ENCODE measurements at regions not wholly inside any gene's neighbourhood (a gene's known extent, or its start where the extent isn't known, plus 50 kb on each side); places are given as distances from the start of the nearest gene placed in this dataset.

DNA sequence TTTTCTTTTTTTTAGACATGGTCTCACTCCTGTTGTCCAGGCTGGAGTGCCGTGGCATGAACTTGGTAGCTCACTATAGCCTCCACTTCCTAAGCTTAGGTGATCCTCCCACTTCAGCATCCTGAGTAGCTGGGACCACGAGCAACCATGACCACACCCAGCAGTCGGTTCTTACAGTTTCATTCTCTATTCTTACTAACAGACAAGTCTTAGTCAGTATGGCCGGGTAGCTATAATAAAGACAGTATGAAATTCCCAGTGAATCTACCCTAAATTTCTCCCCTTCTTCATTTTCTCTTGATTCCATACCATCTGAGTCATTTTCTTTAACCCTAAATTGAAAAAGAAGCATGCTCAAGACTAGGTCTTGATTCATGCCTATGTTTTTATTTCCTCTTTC lies 775.3 kb upstream of the NRXN1 start:
- TF ChIP-seq EP300 (IDR thresholded peaks at IDR 0.05; ENCODE audit: low read depth) (no peak), POLR2A (IDR thresholded peaks at IDR 0.05) (no peak), POLR2AphosphoS5 (IDR thresholded peaks at IDR 0.05) (no peak)
- TF ChIP-seq, protein P1, sequence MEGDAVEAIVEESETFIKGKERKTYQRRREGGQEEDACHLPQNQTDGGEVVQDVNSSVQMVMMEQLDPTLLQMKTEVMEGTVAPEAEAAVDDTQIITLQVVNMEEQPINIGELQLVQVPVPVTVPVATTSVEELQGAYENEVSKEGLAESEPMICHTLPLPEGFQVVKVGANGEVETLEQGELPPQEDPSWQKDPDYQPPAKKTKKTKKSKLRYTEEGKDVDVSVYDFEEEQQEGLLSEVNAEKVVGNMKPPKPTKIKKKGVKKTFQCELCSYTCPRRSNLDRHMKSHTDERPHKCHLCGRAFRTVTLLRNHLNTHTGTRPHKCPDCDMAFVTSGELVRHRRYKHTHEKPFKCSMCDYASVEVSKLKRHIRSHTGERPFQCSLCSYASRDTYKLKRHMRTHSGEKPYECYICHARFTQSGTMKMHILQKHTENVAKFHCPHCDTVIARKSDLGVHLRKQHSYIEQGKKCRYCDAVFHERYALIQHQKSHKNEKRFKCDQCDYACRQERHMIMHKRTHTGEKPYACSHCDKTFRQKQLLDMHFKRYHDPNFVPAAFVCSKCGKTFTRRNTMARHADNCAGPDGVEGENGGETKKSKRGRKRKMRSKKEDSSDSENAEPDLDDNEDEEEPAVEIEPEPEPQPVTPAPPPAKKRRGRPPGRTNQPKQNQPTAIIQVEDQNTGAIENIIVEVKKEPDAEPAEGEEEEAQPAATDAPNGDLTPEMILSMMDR (IDR thresholded peaks at IDR 0.05): no peak
- 65 to 80% methylated on average over 4 of the region's 4 CpGs for WGBS, 2 donors (ENCODE audit: low coverage in 1 of 2)
- in situ Hi-C loops (cut with MboI; ENCODE audit: low pct_ligation_motif_present in 1 of 4, low pct_unique_long_range_greater_than_20kb in 1 of 4, low sequenced_read_pairs in 3 of 4): no loop called here

DNA sequence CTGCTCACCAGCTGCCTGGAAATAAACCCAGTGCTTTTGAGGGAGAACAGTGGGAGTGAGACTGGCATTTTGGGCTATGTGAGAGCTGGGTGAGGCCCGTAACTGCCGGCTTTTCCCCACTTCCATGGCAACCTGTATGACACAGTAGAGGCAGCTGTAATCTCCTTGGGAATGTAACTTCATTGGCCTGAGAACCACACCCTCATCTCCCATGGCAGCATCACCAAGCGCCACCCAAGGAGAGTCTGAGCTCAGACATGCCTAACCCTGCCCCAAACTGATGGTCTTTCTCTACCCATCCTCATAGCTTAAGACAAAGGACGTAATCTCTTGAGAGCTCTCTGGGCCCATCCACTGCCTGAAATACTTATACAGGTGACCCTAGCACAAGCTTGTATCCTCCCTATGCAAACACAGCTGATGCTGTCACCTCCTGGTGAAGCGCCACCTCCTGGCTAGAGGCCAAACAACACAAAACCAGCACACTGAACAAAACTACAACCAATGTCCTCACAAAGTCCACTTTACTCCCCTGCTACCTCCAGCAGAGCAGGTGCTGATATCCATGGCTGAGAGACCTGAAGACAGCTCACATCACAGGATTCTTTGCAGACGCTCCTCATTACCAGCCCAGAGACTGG lies 763.4 kb upstream of the NRXN1 start:
- intact Hi-C loops (cut with DNase I; ENCODE audit: low total_unique reads): no loop called here
- peak; percentile 33 for DNase-seq
- Histone ChIP-seq H3K27ac (no peak overlapping the region), H3K4me3 (no peak overlapping the region), H3K27me3 (no peaks in the 10 kb centered on the region), H3K9me3 (no peaks in the 10 kb centered on the region), H3K4me1 (no peaks in the 10 kb centered on the region), H3K36me3 (no peaks in the 10 kb centered on the region)
- TF ChIP-seq EP300 (IDR thresholded peaks at IDR 0.05; ENCODE audit: low read depth): no peak
- no peak for TF ChIP-seq POLR2AphosphoS5 (IDR thresholded peaks at IDR 0.05)
- TF ChIP-seq POLR2A (IDR thresholded peaks at IDR 0.05): no peak
- TF ChIP-seq, protein P1 (IDR thresholded peaks at IDR 0.05): peak in 3 of 5 experiments; percentile 28 to 32 (median 30)
- in situ Hi-C loops (cut with MboI; ENCODE audit: low pct_ligation_motif_present in 1 of 4, low pct_unique_long_range_greater_than_20kb in 1 of 4, low sequenced_read_pairs in 3 of 4): no loop called here
- WGBS, 2 donors (ENCODE audit: low coverage in 1 of 2): 60 to 71% methylated on average over 4 to 6 of the region's 6 CpGs

More for the DNA sequence above, 775.3 kb upstream of the NRXN1 start:
- Histone ChIP-seq H3K4me1 (no peaks in the 10 kb centered on the region), H3K36me3 (no peaks in the 10 kb centered on the region), H3K9me3 (no peaks in the 10 kb centered on the region), H3K27me3 (no peaks in the 10 kb centered on the region), H3K27ac (no peak overlapping the region), H3K4me3 (no peak overlapping the region)
- DNase-seq: no peak
- intact Hi-C loops (cut with DNase I; ENCODE audit: low total_unique reads): no loop called here

DNA sequence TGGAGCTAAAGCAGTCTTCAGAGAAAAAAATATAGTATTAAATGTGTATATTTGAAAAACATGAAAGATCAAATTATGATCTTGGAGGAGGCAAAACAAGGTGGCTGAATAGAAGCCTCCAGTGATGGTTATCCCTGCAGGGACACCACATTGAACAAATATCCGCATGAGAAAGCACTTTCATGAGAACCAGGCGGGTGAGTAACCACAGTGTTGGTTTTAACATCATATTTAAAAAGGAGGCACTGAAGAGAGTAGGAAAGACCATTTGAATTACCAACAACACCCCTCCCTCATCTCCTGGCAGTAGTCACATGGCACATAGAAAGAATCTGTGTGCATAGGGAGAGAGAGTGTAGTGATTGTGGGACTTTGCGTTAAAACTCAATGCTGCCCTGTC lies 759.6 kb upstream of the NRXN1 start:
- intact Hi-C loops (cut with DNase I; ENCODE audit: low total_unique reads) (loop anchor here (2.0 kb wide), 1 partner anchor 27 kb away; no protein-coding TSS in a partner anchor), in situ Hi-C loops (cut with MboI; ENCODE audit: low pct_ligation_motif_present in 1 of 4, low pct_unique_long_range_greater_than_20kb in 1 of 4, low sequenced_read_pairs in 3 of 4) (no loop called here)
- H3K27me3 ChIP-seq: no peaks in the 10 kb centered on the region
- no peaks in the 10 kb centered on the region for H3K4me1 ChIP-seq
- DNase-seq: no peak
- H3K36me3 ChIP-seq: no peaks in the 10 kb centered on the region
- WGBS, 2 donors (ENCODE audit: low coverage in 1 of 2): 90 to 92% methylated on average over 3 of the region's 3 CpGs
- TF ChIP-seq EP300 (IDR thresholded peaks at IDR 0.05; ENCODE audit: low read depth) (no peak), POLR2AphosphoS5 (IDR thresholded peaks at IDR 0.05) (no peak), POLR2A (IDR thresholded peaks at IDR 0.05) (no peak)
- TF ChIP-seq, protein P1 (IDR thresholded peaks at IDR 0.05): no peak
- no peaks in the 10 kb centered on the region for H3K9me3 ChIP-seq
- no peak overlapping the region for H3K27ac ChIP-seq
- H3K4me3 ChIP-seq: no peak overlapping the region

DNA sequence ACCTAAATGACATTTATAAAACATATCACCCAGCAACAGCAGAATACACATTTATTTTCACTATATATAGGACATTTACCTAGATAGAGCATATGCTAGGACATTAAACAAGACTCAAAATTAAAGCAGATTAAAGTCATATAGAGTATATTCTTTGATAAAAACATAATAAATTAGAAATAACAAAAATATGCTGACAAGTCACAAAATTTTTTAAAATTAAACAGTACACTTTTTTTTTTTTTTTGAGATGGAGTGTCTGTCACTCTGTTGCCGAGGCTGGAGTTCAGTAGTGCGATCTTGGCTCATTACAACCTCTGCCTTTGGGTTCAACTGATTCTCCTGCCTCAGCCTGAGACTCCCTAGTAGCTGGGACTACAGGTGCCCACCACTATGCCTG lies 758.9 kb upstream of the NRXN1 start:
- H3K9me3 ChIP-seq: no peaks in the 10 kb centered on the region
- H3K27me3 ChIP-seq: no peaks in the 10 kb centered on the region
- no peak for TF ChIP-seq POLR2A (IDR thresholded peaks at IDR 0.05)
- TF ChIP-seq, protein P1 (IDR thresholded peaks at IDR 0.05): no peak
- TF ChIP-seq EP300 (IDR thresholded peaks at IDR 0.05; ENCODE audit: low read depth): no peak
- no peak for TF ChIP-seq POLR2AphosphoS5 (IDR thresholded peaks at IDR 0.05)
- intact Hi-C loops (cut with DNase I; ENCODE audit: low total_unique reads): loop anchor here (2.0 kb wide), 1 partner anchor 26 kb away; no protein-coding TSS in a partner anchor
- 74 to 100% methylated on average over 1 to 2 of the region's 2 CpGs for WGBS, 2 donors (ENCODE audit: low coverage in 1 of 2)
- H3K36me3 ChIP-seq: no peaks in the 10 kb centered on the region
- H3K4me1 ChIP-seq: no peaks in the 10 kb centered on the region
- in situ Hi-C loops (cut with MboI; ENCODE audit: low pct_ligation_motif_present in 1 of 4, low pct_unique_long_range_greater_than_20kb in 1 of 4, low sequenced_read_pairs in 3 of 4): no loop called here
- H3K27ac ChIP-seq: no peak overlapping the region
- no peak overlapping the region for H3K4me3 ChIP-seq
- no peak for DNase-seq

All from transverse colon (tissue), 4 donors.